Muscle layer of duodenum (tissue), 2 donors: ENCODE measurements at regions not wholly inside any gene's neighbourhood (a gene's known extent, or its start where the extent isn't known, plus 50 kb on each side); places are given as distances from the start of the nearest gene placed in this dataset.
"Not testable (repeated sequence)": the region's sequence is repeated elsewhere in the genome, so short reads cannot be mapped to it uniquely, and the experiment has no call there.

Experiments
- H3K27ac ChIP-seq: one replicate; pipeline ENCODE4 v1.7.0; 2013; ENCODE audit warnings: mild to moderate bottlenecking, low read length
- H3K27me3 ChIP-seq: one replicate; pipeline ENCODE4 v1.7.0; 2013; ENCODE audit warnings: low read depth, mild to moderate bottlenecking, control low read depth, low read length
- H3K36me3 ChIP-seq, 2 donors: one replicate each; pipeline ENCODE4 v1.7.0; 2013; ENCODE audit warnings: low read length in 2 of 2, control low read depth in 1 of 2, mild to moderate bottlenecking in 1 of 2; ENCODE audit not compliant: insufficient read depth in 2 of 2, control insufficient read depth in 1 of 2
- H3K4me1 ChIP-seq, 2 donors: one replicate each; pipeline ENCODE4 v1.7.0; 2013; ENCODE audit warnings: low read length in 2 of 2, mild to moderate bottlenecking in 2 of 2, control low read depth in 1 of 2, moderate library complexity in 1 of 2; ENCODE audit not compliant: insufficient read depth in 2 of 2, control insufficient read depth in 1 of 2
- H3K4me3 ChIP-seq, 2 donors: one replicate each; pipeline ENCODE4 v1.7.0; 2013; ENCODE audit warnings: low read length in 2 of 2, low read depth in 1 of 2, mild to moderate bottlenecking in 1 of 2
- H3K9me3 ChIP-seq, 2 donors: one replicate each; pipeline ENCODE4 v1.7.0; 2013; ENCODE audit warnings: low read length in 2 of 2, control low read depth in 1 of 2, mild to moderate bottlenecking in 1 of 2; ENCODE audit not compliant: control insufficient read depth in 1 of 2
- donor health status: healthy.

GRCh38 chrX:67004451-67004850 is 365.6 kb upstream of the EDA2R start:
- no peak overlapping the region for H3K27ac ChIP-seq
- H3K4me1 ChIP-seq, result no peaks in the 10 kb centered on the region
- no peaks in the 10 kb centered on the region for H3K27me3 ChIP-seq
- no peaks in the 10 kb centered on the region for H3K36me3 ChIP-seq
- H3K9me3 ChIP-seq, result peaks cover 0 to 2% of the 10 kb centered on the region in 2 donors
- no peak overlapping the region for H3K4me3 ChIP-seq

DNA sequence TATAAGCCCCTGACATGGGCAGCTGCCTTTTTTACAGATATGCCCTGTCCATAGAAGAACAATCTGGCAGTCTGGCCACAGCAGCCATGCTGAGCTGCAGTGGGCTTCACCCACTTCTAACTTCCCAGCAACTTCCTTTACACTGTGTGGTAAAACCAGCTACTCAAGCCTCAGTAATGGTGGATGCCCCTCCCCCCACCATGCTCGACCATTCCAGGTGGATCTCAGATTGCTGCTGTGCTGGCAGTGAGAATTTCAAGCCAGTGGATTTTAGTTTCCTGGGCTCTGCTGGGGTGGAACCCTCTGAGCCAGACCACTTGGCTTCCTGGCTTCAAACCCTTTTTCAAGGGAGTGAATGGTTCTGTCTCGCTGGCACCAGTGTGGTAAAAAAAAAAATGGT is 355.9 kb upstream of the EDA2R start:
- H3K36me3 ChIP-seq, result no peaks in the 10 kb centered on the region
- H3K9me3 ChIP-seq, result no peaks in the 10 kb centered on the region
- H3K27ac ChIP-seq, result no peak overlapping the region
- H3K4me1 ChIP-seq, result no peaks in the 10 kb centered on the region
- no peaks in the 10 kb centered on the region for H3K27me3 ChIP-seq
- no peak overlapping the region for H3K4me3 ChIP-seq

DNA sequence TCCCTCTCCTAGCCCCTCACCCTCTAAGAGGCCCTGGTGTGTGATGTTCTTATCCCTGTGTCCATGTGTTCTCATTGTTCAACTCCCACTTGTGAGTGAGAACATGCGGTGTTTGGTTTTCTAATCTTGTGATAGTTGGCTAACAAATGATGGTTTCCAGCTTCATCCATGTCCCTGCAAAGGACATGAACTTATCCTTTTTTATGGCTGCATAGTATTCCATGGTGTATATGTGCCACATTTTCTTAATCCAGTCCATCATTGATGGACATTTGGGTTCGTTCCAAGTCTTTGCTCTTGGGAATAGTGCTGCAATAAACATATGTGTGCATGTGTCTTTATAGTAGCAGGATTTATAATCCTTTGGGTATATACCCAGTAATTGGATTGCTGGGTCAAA is 353.2 kb upstream of the EDA2R start:
- not testable (repeated sequence) for H3K27ac ChIP-seq, H3K9me3 ChIP-seq, H3K36me3 ChIP-seq, H3K27me3 ChIP-seq, H3K4me3 ChIP-seq, H3K4me1 ChIP-seq

DNA sequence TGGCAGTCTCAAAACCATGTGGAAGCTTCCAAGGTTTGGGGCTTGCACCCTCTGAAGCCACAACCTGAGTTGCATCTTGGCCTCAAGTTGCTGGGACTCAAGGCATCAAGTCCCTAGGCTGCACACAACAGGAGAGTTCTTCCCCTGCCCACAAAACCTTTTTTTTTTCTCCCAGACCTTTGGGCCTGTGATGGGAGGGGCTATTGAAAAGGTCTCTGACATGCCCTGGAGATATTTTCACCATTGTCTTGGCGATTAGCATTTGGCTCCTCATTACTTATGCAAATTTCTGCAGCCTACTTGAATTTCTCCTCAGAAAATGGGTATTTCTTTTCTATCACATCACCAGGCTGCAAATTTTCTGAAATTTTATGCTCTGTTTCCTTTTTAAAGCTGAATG is 349.5 kb upstream of the EDA2R start:
- Histone ChIP-seq H3K27me3 (no peaks in the 10 kb centered on the region), H3K27ac (no peak overlapping the region), H3K36me3 (no peaks in the 10 kb centered on the region), H3K9me3 (no peaks in the 10 kb centered on the region), H3K4me1 (no peaks in the 10 kb centered on the region), H3K4me3 (no peak overlapping the region)

- Histone ChIP-seq H3K4me1 (no peaks in the 10 kb centered on the region), H3K27ac (no peak overlapping the region), H3K4me3 (no peak overlapping the region), H3K27me3 (no peaks in the 10 kb centered on the region), H3K36me3 (no peaks in the 10 kb centered on the region), H3K9me3 (peaks cover 0 to 2% of the 10 kb centered on the region in 2 donors)
These were observed 322.8 kb upstream of the EDA2R start for GRCh38 chrX:66961665-66962064.

DNA sequence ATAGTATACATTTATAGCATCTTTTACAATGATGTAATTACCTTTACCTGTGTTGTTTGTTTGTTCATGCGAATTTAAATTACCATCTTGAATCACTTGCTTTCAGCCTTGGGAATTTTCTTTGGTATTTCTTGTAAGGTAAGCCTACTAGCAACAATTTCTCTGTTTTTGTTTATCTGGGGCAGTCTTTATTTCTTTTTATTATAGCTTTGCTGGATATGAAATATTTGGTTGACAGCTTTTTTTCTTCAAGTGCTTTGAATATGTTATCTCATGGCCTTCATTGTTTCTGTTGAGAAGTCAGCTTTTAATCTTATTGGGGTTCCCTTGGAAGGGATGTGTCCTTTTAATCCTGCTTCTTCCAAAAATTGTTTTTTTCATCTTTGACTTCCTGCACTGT is 292.8 kb upstream of the EDA2R start:
- no peaks in the 10 kb centered on the region for H3K27me3 ChIP-seq
- H3K4me1 ChIP-seq, result no peaks in the 10 kb centered on the region
- H3K9me3 ChIP-seq, result peaks cover 0 to 2% of the 10 kb centered on the region in 2 donors

DNA sequence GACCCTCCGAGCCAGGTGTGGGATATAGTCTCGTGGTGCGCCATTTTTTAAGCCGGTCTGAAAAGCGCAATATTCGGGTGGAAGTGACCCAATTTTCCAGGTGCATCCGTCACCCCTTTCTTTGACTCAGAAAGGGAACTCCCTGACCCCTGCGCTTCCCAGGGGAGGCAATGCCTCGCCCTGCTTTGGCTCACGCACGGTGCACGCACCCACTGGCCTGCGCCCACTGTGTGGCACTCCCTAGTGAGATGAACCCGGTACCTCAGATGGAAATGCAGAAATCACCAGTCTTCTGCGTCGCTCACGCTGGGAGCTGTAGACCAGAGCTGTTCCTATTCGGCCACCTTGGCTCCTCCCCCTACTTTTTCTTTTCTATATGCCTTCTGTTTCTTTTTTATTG is 291.6 kb upstream of the EDA2R start:
- H3K36me3 ChIP-seq, H3K9me3 ChIP-seq, H3K27me3 ChIP-seq, H3K27ac ChIP-seq, H3K4me1 ChIP-seq, H3K4me3 ChIP-seq: not testable (repeated sequence)

More for the DNA sequence above, 292.8 kb upstream of the EDA2R start:
- no peaks in the 10 kb centered on the region for H3K36me3 ChIP-seq
- no peak overlapping the region for H3K27ac ChIP-seq
- no peak overlapping the region for H3K4me3 ChIP-seq

DNA sequence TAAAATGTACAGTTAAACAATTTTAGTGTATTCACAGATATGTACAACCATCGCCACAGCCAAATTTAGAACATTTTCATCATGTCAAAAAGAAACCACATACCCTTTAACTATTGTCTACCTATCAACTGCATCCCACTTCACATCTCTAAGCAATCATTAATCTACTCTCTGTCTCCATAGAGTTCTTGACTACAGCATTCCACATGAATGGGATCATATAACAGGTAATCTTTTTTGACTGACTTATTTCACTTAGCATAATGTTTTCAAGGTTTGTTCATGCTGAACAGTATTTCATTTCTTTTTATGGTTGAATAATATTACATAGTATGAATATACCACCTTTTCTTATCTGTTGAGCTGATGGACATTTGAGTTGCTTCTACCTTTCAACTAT is 281.4 kb upstream of the EDA2R start:
- Histone ChIP-seq H3K27ac (no peak overlapping the region), H3K36me3 (no peaks in the 10 kb centered on the region)

GRCh38 chrX:66919280-66919832 is 280.5 kb upstream of the EDA2R start:
- H3K9me3 ChIP-seq, result no peaks in the 10 kb centered on the region
- no peaks in the 10 kb centered on the region for H3K36me3 ChIP-seq
- H3K27me3 ChIP-seq, result no peaks in the 10 kb centered on the region
- H3K27ac ChIP-seq, result no peak overlapping the region
- H3K4me1 ChIP-seq, result no peaks in the 10 kb centered on the region
- H3K4me3 ChIP-seq, result no peak overlapping the region

More for the DNA sequence above, 281.4 kb upstream of the EDA2R start:
- Histone ChIP-seq H3K4me1 (no peaks in the 10 kb centered on the region), H3K9me3 (no peaks in the 10 kb centered on the region), H3K4me3 (no peak overlapping the region), H3K27me3 (no peaks in the 10 kb centered on the region)

- Histone ChIP-seq H3K27ac (no peak overlapping the region), H3K27me3 (no peaks in the 10 kb centered on the region), H3K4me1 (no peaks in the 10 kb centered on the region), H3K9me3 (no peaks in the 10 kb centered on the region), H3K4me3 (no peak overlapping the region), H3K36me3 (no peaks in the 10 kb centered on the region)
These were observed 279.6 kb upstream of the EDA2R start for GRCh38 chrX:66918511-66918910.

DNA sequence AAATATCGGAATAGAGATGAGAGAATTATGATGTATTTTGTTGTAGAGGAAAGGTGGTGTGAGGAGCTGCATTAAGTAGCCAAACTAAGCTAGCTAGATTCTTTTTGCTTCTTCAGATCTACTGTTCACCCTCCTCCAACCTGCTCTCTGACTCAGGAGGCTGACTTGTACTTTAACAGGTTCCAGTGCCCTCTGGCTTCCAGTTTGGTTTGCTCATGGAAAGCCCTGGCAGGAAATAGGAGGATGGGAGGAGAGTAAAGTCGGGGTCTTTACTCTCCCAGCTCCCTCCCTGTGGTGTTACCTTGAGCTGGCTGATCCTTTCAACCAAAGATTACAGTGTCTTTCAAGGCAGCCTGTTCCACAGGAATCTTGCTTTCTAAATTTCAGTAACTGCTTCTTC is 277.0 kb upstream of the EDA2R start:
- H3K36me3 ChIP-seq, result no peaks in the 10 kb centered on the region
- no peaks in the 10 kb centered on the region for H3K9me3 ChIP-seq
- H3K27ac ChIP-seq, result no peak overlapping the region
- H3K4me3 ChIP-seq, result no peak overlapping the region
- no peaks in the 10 kb centered on the region for H3K27me3 ChIP-seq
- no peaks in the 10 kb centered on the region for H3K4me1 ChIP-seq

DNA sequence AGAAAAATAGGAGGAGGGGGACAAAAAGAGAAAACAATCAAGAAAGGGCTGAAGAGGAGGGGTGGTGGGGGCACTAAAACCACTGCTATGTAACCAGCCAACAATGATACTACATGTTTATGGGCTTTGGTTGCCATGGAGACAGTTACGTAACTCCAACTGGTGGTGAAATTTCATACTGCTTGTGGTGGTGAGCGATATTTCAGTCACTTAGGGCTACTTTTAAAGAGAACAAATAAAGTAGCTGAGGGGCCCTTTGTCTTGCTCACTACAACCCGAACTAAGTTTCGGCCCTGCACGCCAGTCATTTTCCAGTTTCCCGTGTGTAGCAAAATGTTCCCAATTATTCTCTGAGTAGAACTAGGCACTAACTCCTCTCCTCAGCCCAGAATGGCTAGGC is 275.2 kb upstream of the EDA2R start:
- H3K9me3 ChIP-seq, result no peaks in the 10 kb centered on the region
- no peaks in the 10 kb centered on the region for H3K4me1 ChIP-seq
- no peaks in the 10 kb centered on the region for H3K36me3 ChIP-seq
- H3K27ac ChIP-seq, result no peak overlapping the region
- H3K4me3 ChIP-seq, result no peak overlapping the region
- H3K27me3 ChIP-seq, result no peaks in the 10 kb centered on the region
